SH-SY5Y (cell line): ENCODE measurements at regions not wholly inside any gene's neighbourhood (a gene's known extent, or its start where the extent isn't known, plus 50 kb on each side); places are given as distances from the start of the nearest gene placed in this dataset.

Experiments used
- GATA2 ChIP-seq: IDR thresholded peaks from 2 replicates; pipeline ENCODE4 v1.6.1; 2011; ENCODE audit warnings: mild to moderate bottlenecking, low read depth, low read length
- GATA3 ChIP-seq: IDR thresholded peaks from 2 replicates; pipeline ENCODE4 v1.6.1; 2011; ENCODE audit warnings: low read depth, mild to moderate bottlenecking, low read length, moderate library complexity

GRCh38 chr5:165876538-165876937 is 2371.1 kb downstream of the MAT2B start:
- TF ChIP-seq GATA2 = no peak
- TF ChIP-seq GATA3 = no peak
